ENCODE measurements at regions not wholly inside any gene's neighbourhood (a gene's known extent, or its start where the extent isn't known, plus 50 kb on each side); places are given as distances from the start of the nearest gene placed in this dataset.
A peak's percentile ranks its signal among the peaks of the same experiment; 100 is the strongest.
"Not testable (repeated sequence)": the region's sequence is repeated elsewhere in the genome, so short reads cannot be mapped to it uniquely, and the experiment has no call there.

GRCh38 chr7:82701949-82702348 lies 258.4 kb upstream of the CACNA2D1 start:
- intact Hi-C loops (cut with DNase I): no loop called here
- DNase-seq: no peak

- DNase-seq: no peak
- intact Hi-C loops (cut with DNase I): no loop called here
Observed at GRCh38 chr7:82700741-82701140, 257.2 kb upstream of the CACNA2D1 start.

- intact Hi-C loops (cut with DNase I): no loop called here
- no peak for DNase-seq
Observed at GRCh38 chr7:82699773-82700186, 256.2 kb upstream of the CACNA2D1 start.

- intact Hi-C loops (cut with DNase I): no loop called here
- DNase-seq: no peak
Observed at GRCh38 chr7:82697897-82698296, 254.3 kb upstream of the CACNA2D1 start.

- intact Hi-C loops (cut with DNase I): no loop called here
- no peak for DNase-seq
Observed at GRCh38 chr7:82696631-82697030, 253.1 kb upstream of the CACNA2D1 start.

GRCh38 chr7:82694022-82694421 lies 250.4 kb upstream of the CACNA2D1 start:
- intact Hi-C loops (cut with DNase I): no loop called here
- no peak for DNase-seq

GRCh38 chr7:82690929-82691328 lies 247.4 kb upstream of the CACNA2D1 start:
- intact Hi-C loops (cut with DNase I): no loop called here
- peak in 3 of 10 donors; percentile 38 to 71 (median 64) for DNase-seq

- DNase-seq: no peak
- intact Hi-C loops (cut with DNase I): no loop called here
Observed at GRCh38 chr7:82685214-82685613, 241.6 kb upstream of the CACNA2D1 start.

- intact Hi-C loops (cut with DNase I): no loop called here
- DNase-seq: no peak
Observed at GRCh38 chr7:82678716-82679115, 235.1 kb upstream of the CACNA2D1 start.

GRCh38 chr7:82678259-82678658 lies 234.7 kb upstream of the CACNA2D1 start:
- no peak for DNase-seq
- intact Hi-C loops (cut with DNase I): no loop called here

GRCh38 chr7:82677493-82677892 lies 233.9 kb upstream of the CACNA2D1 start:
- intact Hi-C loops (cut with DNase I): no loop called here
- no peak for DNase-seq

GRCh38 chr7:82676777-82677463 lies 233.3 kb upstream of the CACNA2D1 start:
- intact Hi-C loops (cut with DNase I): no loop called here
- DNase-seq: no peak

GRCh38 chr7:82675396-82675795 lies 231.8 kb upstream of the CACNA2D1 start:
- no peak for DNase-seq

GRCh38 chr7:82674268-82674667 lies 230.7 kb upstream of the CACNA2D1 start:
- intact Hi-C loops (cut with DNase I): no loop called here
- no peak for DNase-seq

More at GRCh38 chr7:82675396-82675795, 231.8 kb upstream of the CACNA2D1 start:
- intact Hi-C loops (cut with DNase I): no loop called here

GRCh38 chr7:82672078-82672477 lies 228.5 kb upstream of the CACNA2D1 start:
- DNase-seq: no peak
- intact Hi-C loops (cut with DNase I): no loop called here

- no peak for DNase-seq
- intact Hi-C loops (cut with DNase I): no loop called here
Observed at GRCh38 chr7:82669141-82669540, 225.6 kb upstream of the CACNA2D1 start.

GRCh38 chr7:82668676-82669075 lies 225.1 kb upstream of the CACNA2D1 start:
- intact Hi-C loops (cut with DNase I): no loop called here

GRCh38 chr7:82665966-82666507 lies 222.5 kb upstream of the CACNA2D1 start:
- DNase-seq: no peak
- intact Hi-C loops (cut with DNase I): no loop called here

More at GRCh38 chr7:82668676-82669075, 225.1 kb upstream of the CACNA2D1 start:
- DNase-seq: no peak

GRCh38 chr7:82655965-82656364 lies 212.4 kb upstream of the CACNA2D1 start:
- no peak for DNase-seq
- intact Hi-C loops (cut with DNase I): no loop called here

- intact Hi-C loops (cut with DNase I): not testable (repeated sequence)
Observed at GRCh38 chr7:82650095-82650494, 206.5 kb upstream of the CACNA2D1 start.

GRCh38 chr7:82633592-82633991 lies 190.0 kb upstream of the CACNA2D1 start:
- DNase-seq: no peak
- intact Hi-C loops (cut with DNase I): no loop called here

More at GRCh38 chr7:82650095-82650494, 206.5 kb upstream of the CACNA2D1 start:
- peak in 1 of 10 donors; percentile 59 for DNase-seq

- DNase-seq: no peak
- intact Hi-C loops (cut with DNase I): no loop called here
Observed at GRCh38 chr7:82631998-82632397, 188.4 kb upstream of the CACNA2D1 start.

Data from posterior cingulate gyrus (tissue), 11 donors.